T-helper 1 cell (primary cell): ENCODE measurements at regions not wholly inside any gene's neighbourhood (a gene's known extent, or its start where the extent isn't known, plus 50 kb on each side); places are given as distances from the start of the nearest gene placed in this dataset.
"Not testable (repeated sequence)": the region's sequence is repeated elsewhere in the genome, so short reads cannot be mapped to it uniquely, and the experiment has no call there.

Experiments
- DNase-seq, 5 donors: peaks; one replicate each; pipeline ENCODE4 v3.0.0-alpha.2; 2012 to 2020

- no peak for DNase-seq
Observed at GRCh38 chr3:81170298-81170697, 591.1 kb downstream of the GBE1 start.

- DNase-seq, result no peak
Observed at GRCh38 chr3:81164806-81165205, 596.6 kb downstream of the GBE1 start.

GRCh38 chr3:81161851-81162250 lies 599.6 kb downstream of the GBE1 start:
- DNase-seq, result no peak

GRCh38 chr3:81161100-81161499 lies 600.3 kb downstream of the GBE1 start:
- no peak for DNase-seq

- no peak for DNase-seq
Observed at GRCh38 chr3:81154611-81155143, 606.8 kb downstream of the GBE1 start.

- no peak for DNase-seq
Observed at GRCh38 chr3:81152156-81152555, 609.3 kb downstream of the GBE1 start.

GRCh38 chr3:81132995-81133394 lies 628.5 kb downstream of the GBE1 start:
- no peak for DNase-seq

- DNase-seq, result no peak
Observed at GRCh38 chr3:81105789-81106488, 655.5 kb downstream of the GBE1 start.

GRCh38 chr3:81105206-81105605 lies 656.2 kb downstream of the GBE1 start:
- no peak for DNase-seq

GRCh38 chr3:81097889-81098288 lies 663.6 kb downstream of the GBE1 start:
- no peak for DNase-seq

- no peak for DNase-seq
Observed at GRCh38 chr3:81095956-81096355, 665.5 kb downstream of the GBE1 start.

- DNase-seq, result no peak
Observed at GRCh38 chr3:81094986-81095385, 666.5 kb downstream of the GBE1 start.

GRCh38 chr3:81087607-81088006 lies 673.8 kb downstream of the GBE1 start:
- no peak for DNase-seq

GRCh38 chr3:81086348-81086747 lies 675.1 kb downstream of the GBE1 start:
- no peak for DNase-seq

- no peak for DNase-seq
Observed at GRCh38 chr3:81080608-81081007, 680.8 kb downstream of the GBE1 start.

- DNase-seq, result no peak
Observed at GRCh38 chr3:81072591-81072990, 688.9 kb downstream of the GBE1 start.

GRCh38 chr3:81068546-81068945 lies 692.9 kb downstream of the GBE1 start:
- DNase-seq, result no peak

- DNase-seq, result no peak
Observed at GRCh38 chr3:81063896-81064295, 697.5 kb downstream of the GBE1 start.

- DNase-seq, result not testable (repeated sequence)
Observed at GRCh38 chr3:81051133-81051532, 710.3 kb downstream of the GBE1 start.

- DNase-seq, result no peak
Observed at GRCh38 chr3:81048058-81048665, 713.3 kb downstream of the GBE1 start.

- DNase-seq, result no peak
Observed at GRCh38 chr3:81045976-81046375, 715.5 kb downstream of the GBE1 start.

GRCh38 chr3:81045246-81045645 lies 716.2 kb downstream of the GBE1 start:
- DNase-seq, result no peak

- no peak for DNase-seq
Observed at GRCh38 chr3:81043660-81044199, 717.7 kb downstream of the GBE1 start.

GRCh38 chr3:81043009-81043408 lies 718.4 kb downstream of the GBE1 start:
- no peak for DNase-seq
